ENCODE measurements at regions not wholly inside any gene's neighbourhood (a gene's known extent, or its start where the extent isn't known, plus 50 kb on each side); places are given as distances from the start of the nearest gene placed in this dataset.
A peak's percentile ranks its signal among the peaks of the same experiment; 100 is the strongest.

GRCh38 chr10:1869861-1870260 is 132.5 kb upstream of the ADARB2 start:
- no peak for ATAC-seq (ENCODE audit: insufficient read depth, low read depth)
- Histone ChIP-seq H4K20me1 (ENCODE audit: insufficient read depth, low read length) (no peaks in the 10 kb centered on the region), H3K27ac (ENCODE audit: low read length) (no peak overlapping the region), H3K9me3 (ENCODE audit: insufficient read depth, low read length, severe bottlenecking) (peaks cover under 1% of the 10 kb centered on the region), H3K36me3 (ENCODE audit: insufficient read depth, low read length) (no peaks in the 10 kb centered on the region), H3K9ac (ENCODE audit: low read depth, low read length) (no peak overlapping the region), H2AFZ (ENCODE audit: low read depth, low read length) (no peak overlapping the region), H3K27me3 (ENCODE audit: insufficient read depth, low read length, poor library complexity) (no peaks in the 10 kb centered on the region), H3K4me3 (ENCODE audit: low read depth in 1 of 2, low read length in 2 of 2) (no peak overlapping the region), H3K4me1 (ENCODE audit: insufficient read depth, low read length) (no peaks in the 10 kb centered on the region), H3K79me2 (ENCODE audit: insufficient read depth, low read length) (no peaks in the 10 kb centered on the region), H3K4me2 (ENCODE audit: insufficient read depth, low read length) (no peak overlapping the region)
- no peak for DNase-seq
- TF ChIP-seq CTCF (IDR thresholded peaks at IDR 0.05; ENCODE audit: borderline replicate concordance, extremely low read depth, low read length, poor library complexity, severe bottlenecking) = no peak
- TF ChIP-seq EZH2 (IDR thresholded peaks at IDR 0.05; ENCODE audit: borderline replicate concordance, low read depth, low read length, severe bottlenecking) = no peak

DNA sequence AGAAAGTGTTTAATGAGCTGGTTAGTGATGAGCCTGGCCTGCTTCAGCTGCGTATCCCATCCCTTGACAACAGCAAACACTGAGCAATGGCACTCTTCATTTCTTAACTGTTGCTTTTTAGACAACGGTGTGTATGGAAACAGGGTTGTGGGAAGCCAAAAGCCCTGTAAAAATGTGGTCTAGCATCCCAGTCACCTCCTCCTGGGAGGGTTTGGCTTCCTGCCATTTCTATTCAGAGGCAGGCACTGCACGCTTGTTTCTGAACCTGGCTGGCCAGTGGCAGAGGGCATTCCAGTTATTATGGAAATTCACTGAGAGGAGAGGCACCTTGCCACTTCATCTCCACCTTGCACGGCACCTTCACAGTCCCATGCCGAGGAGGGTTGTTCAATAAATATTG is 123.0 kb upstream of the ADARB2 start:
- DNase-seq = no peak
- H3K4me2 ChIP-seq (ENCODE audit: insufficient read depth, low read length) = no peak overlapping the region
- H2AFZ ChIP-seq (ENCODE audit: low read depth, low read length) = no peak overlapping the region
- H3K4me1 ChIP-seq (ENCODE audit: insufficient read depth, low read length) = peaks cover 11% of the 10 kb centered on the region
- no peak overlapping the region for H3K27ac ChIP-seq (ENCODE audit: low read length)
- no peaks in the 10 kb centered on the region for H4K20me1 ChIP-seq (ENCODE audit: insufficient read depth, low read length)
- H3K36me3 ChIP-seq (ENCODE audit: insufficient read depth, low read length) = no peaks in the 10 kb centered on the region
- no peaks in the 10 kb centered on the region for H3K79me2 ChIP-seq (ENCODE audit: insufficient read depth, low read length)
- H3K27me3 ChIP-seq (ENCODE audit: insufficient read depth, low read length, poor library complexity) = no peaks in the 10 kb centered on the region
- H3K9ac ChIP-seq (ENCODE audit: low read depth, low read length) = no peak overlapping the region
- peaks cover 14% of the 10 kb centered on the region for H3K9me3 ChIP-seq (ENCODE audit: insufficient read depth, low read length, severe bottlenecking)
- no peak for TF ChIP-seq EZH2 (IDR thresholded peaks at IDR 0.05; ENCODE audit: borderline replicate concordance, low read depth, low read length, severe bottlenecking)
- no peak for TF ChIP-seq CTCF (IDR thresholded peaks at IDR 0.05; ENCODE audit: borderline replicate concordance, extremely low read depth, low read length, poor library complexity, severe bottlenecking)
- no peak overlapping the region for H3K4me3 ChIP-seq (ENCODE audit: low read depth in 1 of 2, low read length in 2 of 2)
- no peak for ATAC-seq (ENCODE audit: insufficient read depth, low read depth)

DNA sequence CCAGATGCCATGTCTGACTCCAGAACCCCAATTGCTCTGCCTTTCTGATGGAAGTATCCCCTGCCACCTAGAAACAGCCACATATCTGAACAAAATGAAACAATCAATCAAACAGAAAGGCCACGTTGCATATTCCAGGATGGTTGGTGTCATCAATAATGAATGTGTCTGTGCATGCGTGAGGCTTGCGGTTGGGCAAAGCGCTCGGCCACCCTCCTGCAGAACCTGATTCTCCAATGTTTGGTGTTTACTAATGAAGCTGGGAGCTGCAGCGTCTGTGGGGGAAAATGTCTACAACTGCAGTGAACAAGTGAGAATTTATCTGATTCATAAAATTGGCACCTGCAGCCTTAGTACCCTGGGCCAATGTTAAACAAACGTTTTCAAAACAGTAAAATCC is 121.2 kb upstream of the ADARB2 start:
- no peak for TF ChIP-seq EZH2 (IDR thresholded peaks at IDR 0.05; ENCODE audit: borderline replicate concordance, low read depth, low read length, severe bottlenecking)
- no peak for TF ChIP-seq CTCF (IDR thresholded peaks at IDR 0.05; ENCODE audit: borderline replicate concordance, extremely low read depth, low read length, poor library complexity, severe bottlenecking)
- H3K4me2 ChIP-seq (ENCODE audit: insufficient read depth, low read length) = no peak overlapping the region
- no peaks in the 10 kb centered on the region for H4K20me1 ChIP-seq (ENCODE audit: insufficient read depth, low read length)
- peaks cover 2% of the 10 kb centered on the region for H3K9me3 ChIP-seq (ENCODE audit: insufficient read depth, low read length, severe bottlenecking)
- H2AFZ ChIP-seq (ENCODE audit: low read depth, low read length) = 0 out of 2 replicates have a peak overlapping the region, but pooled peaks have one; percentile 15
- H3K9ac ChIP-seq (ENCODE audit: low read depth, low read length) = no peak overlapping the region
- H3K36me3 ChIP-seq (ENCODE audit: insufficient read depth, low read length) = no peaks in the 10 kb centered on the region
- H3K4me1 ChIP-seq (ENCODE audit: insufficient read depth, low read length) = peaks cover 11% of the 10 kb centered on the region
- no peaks in the 10 kb centered on the region for H3K27me3 ChIP-seq (ENCODE audit: insufficient read depth, low read length, poor library complexity)
- DNase-seq = no peak
- H3K79me2 ChIP-seq (ENCODE audit: insufficient read depth, low read length) = no peaks in the 10 kb centered on the region
- no peak for ATAC-seq (ENCODE audit: insufficient read depth, low read depth)
- H3K27ac ChIP-seq (ENCODE audit: low read length) = no peak overlapping the region; the same call in 1 of the 2 replicates
- no peak overlapping the region for H3K4me3 ChIP-seq (ENCODE audit: low read depth in 1 of 2, low read length in 2 of 2)

- ATAC-seq (ENCODE audit: insufficient read depth, low read depth) = no peak
- no peaks in the 10 kb centered on the region for H3K9me3 ChIP-seq (ENCODE audit: insufficient read depth, low read length, severe bottlenecking)
These were observed 120.7 kb upstream of the ADARB2 start for GRCh38 chr10:1858048-1858447.

More at GRCh38 chr10:1858048-1858447, 120.7 kb upstream of the ADARB2 start:
- DNase-seq = no peak
- no peaks in the 10 kb centered on the region for H3K36me3 ChIP-seq (ENCODE audit: insufficient read depth, low read length)
- peaks cover 11% of the 10 kb centered on the region for H3K4me1 ChIP-seq (ENCODE audit: insufficient read depth, low read length)
- H3K79me2 ChIP-seq (ENCODE audit: insufficient read depth, low read length) = no peaks in the 10 kb centered on the region
- no peaks in the 10 kb centered on the region for H3K27me3 ChIP-seq (ENCODE audit: insufficient read depth, low read length, poor library complexity)
- no peak overlapping the region for H3K27ac ChIP-seq (ENCODE audit: low read length)
- TF ChIP-seq EZH2 (IDR thresholded peaks at IDR 0.05; ENCODE audit: borderline replicate concordance, low read depth, low read length, severe bottlenecking) (no peak), CTCF (IDR thresholded peaks at IDR 0.05; ENCODE audit: borderline replicate concordance, extremely low read depth, low read length, poor library complexity, severe bottlenecking) (no peak)
- H3K4me2 ChIP-seq (ENCODE audit: insufficient read depth, low read length) = no peak overlapping the region
- H2AFZ ChIP-seq (ENCODE audit: low read depth, low read length) = no peak overlapping the region
- no peaks in the 10 kb centered on the region for H4K20me1 ChIP-seq (ENCODE audit: insufficient read depth, low read length)
- no peak overlapping the region for H3K4me3 ChIP-seq (ENCODE audit: low read depth in 1 of 2, low read length in 2 of 2)
- H3K9ac ChIP-seq (ENCODE audit: low read depth, low read length) = no peak overlapping the region

Data from DND-41 (cell line).